Transverse colon (tissue), 4 donors: ENCODE measurements at regions not wholly inside any gene's neighbourhood (a gene's known extent, or its start where the extent isn't known, plus 50 kb on each side); places are given as distances from the start of the nearest gene placed in this dataset.

Experiments
- DNase-seq: peaks from one replicate; pipeline ENCODE4 v3.0.0-alpha.2; 2019
- H3K27ac ChIP-seq, 4 donors: fragments of 200-600 bp; sonication (generic); 2 replicates each; pipeline ENCODE4 v1.5.1; 2016 to 2018; ENCODE audit warnings: inconsistent platforms in 4 of 4
- H3K27me3 ChIP-seq: fragments of 200-600 bp; sonication (generic); 2 replicates; pipeline ENCODE4 v1.5.1; 2017; ENCODE audit warnings: inconsistent platforms
- H3K36me3 ChIP-seq, 4 donors: fragments of 200-600 bp; sonication (generic); 2 replicates each; pipeline ENCODE4 v1.5.1; 2017 to 2019; ENCODE audit warnings: inconsistent platforms in 4 of 4
- H3K4me1 ChIP-seq, 4 donors: fragments of 200-600 bp; sonication (generic); 2 replicates each; pipeline ENCODE4 v1.5.1; 2017 to 2020; ENCODE audit warnings: inconsistent platforms in 4 of 4
- H3K4me3 ChIP-seq, 4 donors: fragments of 200-600 bp; sonication (generic); 1 replicate in 1 of 4; 2 replicates in 3 of 4; pipeline versions ENCODE4 v1.5.1 to v1.6.1; 2017 to 2019; ENCODE audit warnings: inconsistent platforms in 4 of 4
- H3K9me3 ChIP-seq, 2 donors: fragments of 200-600 bp; sonication (generic); 2 replicates each; pipeline ENCODE4 v1.5.1; 2017 to 2019; ENCODE audit warnings: inconsistent platforms in 2 of 2
- CTCF ChIP-seq, 5 experiments: fragments of 200-600 bp in 3 of 5; fragments of 450-650 bp in 2 of 5; sonication (generic) in 3 of 5; IDR thresholded peaks; 1 replicate in 2 of 5; 2 replicates in 3 of 5; pipeline ENCODE4 v1.5.1; 2016 to 2017; ENCODE audit warnings: antibody characterized with exemption in 5 of 5, inconsistent platforms in 3 of 5, mild to moderate bottlenecking in 2 of 5, moderate library complexity in 1 of 5
- EP300 ChIP-seq: sonication (generic); formaldehyde crosslinking; IDR thresholded peaks from one replicate; pipeline ENCODE4 v1.6.1; 2017; ENCODE audit warnings: antibody characterized with exemption, low read depth
- POLR2A ChIP-seq: fragments of 450-650 bp; IDR thresholded peaks from one replicate; pipeline ENCODE4 v1.6.1; 2016; ENCODE audit warnings: antibody characterized with exemption, mild to moderate bottlenecking, moderate library complexity
- POLR2AphosphoS5 ChIP-seq, 3 donors: sonication (generic); formaldehyde crosslinking; IDR thresholded peaks; one replicate each; pipeline ENCODE4 v1.6.1; 2016; ENCODE audit warnings: antibody characterized with exemption in 3 of 3
- WGBS, 2 donors: methylation state at CpG; one replicate each; pipeline ENCODE4 v1.1.5; 2018; ENCODE audit warnings: low coverage in 1 of 2; 5-methylcytosine and 5-hydroxymethylcytosine counted together
- in situ Hi-C, 4 donors: fragments of 200-750 bp; cut with MboI; loops; one replicate each; pipeline versions ENCODE4 v1.15.0 to v1.15.1; 2017; ENCODE audit warnings: low sequenced_read_pairs in 3 of 4, low pct_ligation_motif_present in 1 of 4, low pct_unique_long_range_greater_than_20kb in 1 of 4
- intact Hi-C: fragments of 100-400 bp; cut with DNase I; formaldehyde crosslinking; loops from one replicate; pipeline ENCODE4 v1.15.1; 2023; ENCODE audit warnings: low total_unique reads

GRCh38 chr7:49624611-49625010 lies 148.8 kb upstream of the VWC2 start:
- in situ Hi-C loops (no loop called here), intact Hi-C loops (no loop called here)
- Histone ChIP-seq H3K27ac (no peak overlapping the region), H3K36me3 (no peaks in the 10 kb centered on the region), H3K9me3 (no peaks in the 10 kb centered on the region), H3K4me1 (no peaks in the 10 kb centered on the region), H3K27me3 (no peaks in the 10 kb centered on the region), H3K4me3 (no peak overlapping the region)
- no peak for DNase-seq
- no peak for TF ChIP-seq POLR2AphosphoS5 (IDR thresholded peaks at IDR 0.05)
- TF ChIP-seq EP300: no peak
- TF ChIP-seq POLR2A: no peak
- no peak for TF ChIP-seq CTCF (IDR thresholded peaks at IDR 0.05)

DNA sequence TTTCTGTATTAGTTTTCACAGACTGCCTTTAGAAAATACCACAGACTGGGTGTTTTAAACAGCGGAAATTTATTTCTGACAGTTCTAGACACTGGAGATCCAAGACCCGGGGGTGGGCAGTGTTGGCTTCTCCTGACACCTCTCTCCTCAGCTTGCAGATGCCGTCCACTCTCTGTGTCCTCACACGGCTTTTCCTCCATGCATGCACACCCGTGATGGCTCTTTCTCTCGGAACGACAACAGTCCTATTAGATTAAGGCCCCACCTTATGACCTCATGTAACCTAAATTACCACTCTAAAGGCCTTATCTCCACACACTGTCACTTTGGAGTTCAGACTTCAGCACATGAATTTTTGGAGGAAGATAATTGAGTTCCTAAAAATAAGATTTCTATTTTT lies 142.9 kb upstream of the VWC2 start:
- H3K36me3 ChIP-seq: no peaks in the 10 kb centered on the region
- H3K4me3 ChIP-seq: no peak overlapping the region
- no peak overlapping the region for H3K27ac ChIP-seq
- 91 to 100% methylated on average over 1 to 7 of the region's 7 CpGs for WGBS, 2 donors
- intact Hi-C loops: no loop called here
- in situ Hi-C loops: no loop called here
- H3K27me3 ChIP-seq: no peaks in the 10 kb centered on the region
- TF ChIP-seq POLR2A (no peak), CTCF (IDR thresholded peaks at IDR 0.05) (no peak), POLR2AphosphoS5 (IDR thresholded peaks at IDR 0.05) (no peak), EP300 (no peak)
- peaks cover 0 to 4% (median 0%) of the 10 kb centered on the region in 4 donors for H3K4me1 ChIP-seq
- no peaks in the 10 kb centered on the region for H3K9me3 ChIP-seq
- no peak for DNase-seq

DNA sequence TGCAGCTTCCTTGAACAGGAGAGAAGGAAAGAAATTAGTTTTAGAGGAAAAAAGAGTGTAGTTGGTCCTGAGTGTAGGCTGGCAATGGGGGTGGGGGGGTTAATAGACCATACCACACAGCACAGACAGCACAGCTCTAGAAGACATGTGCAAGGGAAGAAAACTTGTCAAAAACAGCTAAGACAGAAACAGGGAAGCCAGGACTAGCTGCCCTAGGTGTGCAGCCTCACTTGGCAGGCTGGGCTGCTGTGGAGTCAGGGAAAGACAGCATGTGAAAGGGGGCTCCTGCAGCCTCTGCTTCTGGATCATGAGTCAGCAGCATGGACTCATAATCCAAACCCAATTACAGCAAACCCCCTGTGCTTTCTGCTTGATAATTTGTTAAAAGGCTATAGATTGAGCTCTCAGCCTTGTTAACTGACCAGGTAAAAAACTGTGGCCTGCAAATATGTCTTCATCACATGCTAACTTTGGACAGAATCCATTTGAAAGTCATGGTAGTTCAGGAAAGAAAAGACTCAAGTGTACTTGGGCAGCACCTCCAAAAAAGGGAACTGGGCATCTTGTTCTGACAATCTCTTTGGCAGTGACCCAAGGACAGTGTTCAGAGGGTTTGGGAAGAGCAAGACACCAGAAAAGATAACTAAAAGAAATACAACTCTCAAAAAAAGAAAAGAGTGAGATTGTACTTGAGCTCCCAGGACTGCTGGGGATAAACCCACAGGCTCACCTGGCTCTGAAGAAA lies 142.2 kb upstream of the VWC2 start:
- H3K4me1 ChIP-seq: peaks cover 0 to 4% (median 0%) of the 10 kb centered on the region in 4 donors
- H3K36me3 ChIP-seq: no peaks in the 10 kb centered on the region
- DNase-seq: no peak
- H3K27ac ChIP-seq: no peak overlapping the region
- no peaks in the 10 kb centered on the region for H3K27me3 ChIP-seq
- H3K9me3 ChIP-seq: no peaks in the 10 kb centered on the region
- in situ Hi-C loops: no loop called here
- no peak overlapping the region for H3K4me3 ChIP-seq
- intact Hi-C loops: no loop called here
- no peak for TF ChIP-seq EP300
- TF ChIP-seq POLR2AphosphoS5 (IDR thresholded peaks at IDR 0.05): no peak
- no peak for TF ChIP-seq CTCF (IDR thresholded peaks at IDR 0.05)
- TF ChIP-seq POLR2A: no peak

DNA sequence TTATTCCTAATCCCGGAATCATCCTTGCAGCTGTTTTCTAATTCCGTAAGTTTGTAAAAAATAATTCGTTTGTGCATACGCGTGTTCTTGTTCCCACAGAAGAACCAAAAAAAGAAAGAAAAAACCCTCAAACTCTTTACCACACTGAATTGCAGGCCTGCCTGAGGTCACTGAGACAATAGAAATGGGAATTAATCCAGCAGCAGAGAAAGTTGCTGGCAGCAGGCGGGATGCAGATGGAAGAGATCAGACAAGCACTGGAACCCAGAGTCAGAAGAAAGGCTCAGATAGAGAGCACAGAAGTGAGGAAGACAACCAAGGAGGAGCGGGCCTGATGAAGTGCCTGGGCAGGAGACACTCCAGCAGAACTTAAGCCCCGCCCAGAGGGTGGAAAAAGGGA lies 141.5 kb upstream of the VWC2 start:
- no peaks in the 10 kb centered on the region for H3K9me3 ChIP-seq
- intact Hi-C loops: no loop called here
- no peak overlapping the region for H3K27ac ChIP-seq
- no peak overlapping the region for H3K4me3 ChIP-seq
- no peaks in the 10 kb centered on the region for H3K36me3 ChIP-seq
- DNase-seq: no peak
- TF ChIP-seq POLR2A: no peak
- 78 to 81% methylated on average over 7 of the region's 8 CpGs for WGBS, 2 donors
- peaks cover 0 to 4% (median 0%) of the 10 kb centered on the region in 4 donors for H3K4me1 ChIP-seq
- in situ Hi-C loops: no loop called here
- no peaks in the 10 kb centered on the region for H3K27me3 ChIP-seq

- Histone ChIP-seq H3K36me3 (no peaks in the 10 kb centered on the region), H3K4me1 (peaks cover 0 to 4% (median 0%) of the 10 kb centered on the region in 4 donors), H3K27ac (no peak overlapping the region), H3K27me3 (no peaks in the 10 kb centered on the region), H3K9me3 (no peaks in the 10 kb centered on the region), H3K4me3 (no peak overlapping the region)
- intact Hi-C loops: no loop called here
- WGBS, 2 donors: 57 to 100% methylated on average over 1 of the region's 1 CpG
- TF ChIP-seq CTCF (IDR thresholded peaks at IDR 0.05): no peak
- TF ChIP-seq EP300: no peak
- TF ChIP-seq POLR2A: no peak
- in situ Hi-C loops: no loop called here
- DNase-seq: no peak
Measured at GRCh38 chr7:49635800-49636199, 137.6 kb upstream of the VWC2 start.
